GM19467 (cell line): ENCODE measurements at regions not wholly inside any gene's neighbourhood (a gene's known extent, or its start where the extent isn't known, plus 50 kb on each side); places are given as distances from the start of the nearest gene placed in this dataset.
"Not testable (repeated sequence)": the region's sequence is repeated elsewhere in the genome, so short reads cannot be mapped to it uniquely, and the experiment has no call there.

ENCODE experiments used
- ATAC-seq: cut with Tn5 transposase; IDR thresholded peaks from one replicate; pipeline ENCODE4 v1.9.1; 2021; ENCODE audit warnings: mild to moderate bottlenecking, moderate library complexity; ENCODE audit not compliant: unreplicated experiment

DNA sequence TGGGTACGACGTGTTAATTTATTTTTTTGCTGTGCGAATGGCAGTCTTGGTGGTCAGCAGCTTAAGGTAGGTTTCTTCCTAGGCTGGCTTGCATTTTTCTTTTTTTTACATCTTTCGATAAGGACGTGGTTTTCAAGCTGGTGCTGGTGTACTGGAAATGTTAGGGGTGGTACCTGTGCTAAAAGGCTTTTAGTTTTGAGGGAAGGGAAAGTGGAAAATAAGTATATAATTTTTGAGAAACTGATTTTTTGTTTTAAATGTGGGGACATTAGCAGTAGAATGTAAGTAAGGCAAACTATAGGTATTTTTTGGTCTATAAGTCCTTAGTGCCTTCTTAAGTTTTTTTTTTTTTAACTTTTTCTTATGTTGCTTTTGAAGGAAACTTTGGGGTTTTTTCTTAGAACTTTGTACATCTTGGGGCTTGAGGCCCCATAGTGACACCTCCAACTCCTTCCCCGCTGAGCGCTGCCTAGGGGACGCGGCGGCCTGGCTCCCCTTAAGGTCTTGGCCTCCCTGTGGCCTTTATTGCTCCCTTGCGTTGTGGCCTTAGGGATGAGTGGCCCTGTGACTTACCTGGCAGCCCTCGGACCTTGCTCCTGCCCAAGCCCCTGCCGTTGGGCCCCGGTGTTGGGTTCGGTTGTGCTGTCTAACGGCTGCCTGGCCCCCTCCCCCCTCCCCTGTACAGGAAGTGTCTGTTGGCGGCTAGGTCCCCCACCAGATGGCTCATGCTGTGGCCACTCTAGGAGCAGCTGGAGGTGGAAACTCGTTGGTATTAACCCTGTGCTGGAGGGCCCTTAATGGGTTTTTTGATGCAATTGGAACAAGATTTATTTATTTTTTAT lies 88.0 kb upstream of the RPRML start:
- ATAC-seq: peak; percentile 61

- ATAC-seq: no peak
Measured at GRCh38 chr17:47066095-47066494, 87.0 kb upstream of the RPRML start.

- ATAC-seq: no peak
Measured at GRCh38 chr17:47064684-47065083, 85.6 kb upstream of the RPRML start.

GRCh38 chr17:47063475-47063874 lies 84.4 kb upstream of the RPRML start:
- no peak for ATAC-seq

DNA sequence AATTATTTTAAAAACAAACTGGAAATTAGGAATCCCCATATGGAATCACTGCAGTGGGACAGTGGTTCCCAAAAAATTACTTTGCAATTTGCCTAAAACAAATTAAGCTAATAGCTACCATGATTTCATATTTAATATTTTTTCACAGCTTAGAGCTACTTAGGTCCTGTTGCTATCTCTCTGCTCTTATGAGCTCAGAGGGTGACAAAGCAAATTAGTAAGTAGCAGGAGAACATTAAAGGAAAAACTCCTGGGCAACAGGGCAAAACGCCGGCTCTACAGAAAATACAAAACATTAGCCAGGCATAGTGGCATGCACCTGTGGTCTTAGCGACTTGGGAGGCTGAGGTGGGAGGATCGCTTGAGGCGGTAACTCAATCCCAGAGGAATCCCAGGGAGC lies 83.8 kb upstream of the RPRML start:
- not testable (repeated sequence) for ATAC-seq

GRCh38 chr17:47060005-47060404 lies 81.0 kb upstream of the RPRML start:
- not testable (repeated sequence) for ATAC-seq

DNA sequence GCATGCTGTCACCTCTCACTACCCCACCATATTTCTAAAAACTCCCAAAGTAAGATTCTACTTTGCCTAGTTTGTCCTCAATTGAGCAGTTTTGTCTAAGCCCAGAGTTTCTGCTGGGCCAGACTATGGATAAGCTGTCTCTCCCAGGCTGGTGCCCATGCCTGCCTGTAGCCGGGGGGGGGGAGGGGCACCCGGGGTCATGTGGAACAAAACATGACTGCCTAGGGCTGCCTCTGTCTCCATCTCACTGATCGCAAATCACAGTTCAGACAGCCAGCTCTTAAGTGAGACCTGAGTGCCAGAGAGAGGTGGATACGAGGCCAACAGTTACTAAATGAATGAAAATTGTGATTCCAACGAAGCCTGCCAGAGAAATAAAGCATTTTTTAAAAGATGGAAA lies 78.8 kb upstream of the RPRML start:
- no peak for ATAC-seq

DNA sequence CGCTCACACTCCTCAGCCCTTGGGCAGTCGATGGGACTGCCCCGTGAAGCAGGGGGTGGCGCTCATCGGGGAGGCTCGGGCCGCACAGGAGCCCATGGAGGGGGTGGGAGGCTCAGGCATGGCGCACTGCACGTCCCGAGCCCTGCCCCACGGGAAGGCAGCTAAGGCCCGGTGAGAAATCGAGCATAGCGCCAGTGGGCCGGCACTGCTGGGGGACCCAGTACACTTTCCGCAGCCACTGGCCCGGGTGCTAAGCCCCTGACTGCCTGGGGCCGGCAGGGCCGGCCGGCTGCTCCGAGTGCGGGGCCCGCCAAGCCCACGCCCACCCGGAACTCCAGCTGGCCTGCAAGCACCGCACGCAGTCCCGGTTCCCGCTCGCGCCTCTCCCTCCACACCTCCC lies 78.2 kb upstream of the RPRML start:
- not testable (repeated sequence) for ATAC-seq

DNA sequence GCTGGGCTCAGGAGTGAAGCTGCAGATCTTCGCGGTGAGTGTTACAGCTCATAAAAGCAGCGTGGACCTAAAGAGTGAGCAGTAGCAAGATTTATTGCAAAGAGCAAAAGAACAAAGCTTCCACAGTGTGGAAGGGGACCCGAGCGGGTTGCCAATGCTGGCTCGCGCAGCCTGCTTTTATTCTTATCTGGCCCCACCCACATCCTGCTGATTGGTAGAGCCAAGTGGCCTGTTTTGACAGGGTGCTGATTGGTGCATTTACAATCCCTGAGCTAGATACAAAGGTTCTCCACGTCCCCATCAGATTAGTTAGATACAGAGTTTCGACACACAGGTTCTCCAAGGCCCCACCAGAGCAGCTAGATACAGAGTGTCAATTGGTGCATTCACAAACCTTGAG lies 77.6 kb upstream of the RPRML start:
- ATAC-seq: not testable (repeated sequence)
